ENCODE measurements at regions not wholly inside any gene's neighbourhood (a gene's known extent, or its start where the extent isn't known, plus 50 kb on each side); places are given as distances from the start of the nearest gene placed in this dataset.
"Not testable (repeated sequence)": the region's sequence is repeated elsewhere in the genome, so short reads cannot be mapped to it uniquely, and the experiment has no call there.

- no peak for DNase-seq (ENCODE audit: low read depth)
Measured at GRCh38 chr6:11326116-11326515, 93.6 kb upstream of the NEDD9 start.

- no peak for DNase-seq (ENCODE audit: low read depth)
Measured at GRCh38 chr6:11324453-11325015, 92.1 kb upstream of the NEDD9 start.

- DNase-seq (ENCODE audit: low read depth) = no peak
Measured at GRCh38 chr6:11323666-11324452, 91.4 kb upstream of the NEDD9 start.

- DNase-seq (ENCODE audit: low read depth) = no peak
Measured at GRCh38 chr6:11322252-11322885, 89.9 kb upstream of the NEDD9 start.

- DNase-seq (ENCODE audit: low read depth) = no peak
Measured at GRCh38 chr6:11320914-11321597, 88.6 kb upstream of the NEDD9 start.

- no peak for DNase-seq (ENCODE audit: low read depth)
Measured at GRCh38 chr6:11318835-11319813, 86.7 kb upstream of the NEDD9 start.

- peak; percentile 56 for DNase-seq (ENCODE audit: low read depth)
Measured at GRCh38 chr6:11317885-11318771, 85.7 kb upstream of the NEDD9 start.

GRCh38 chr6:11315743-11316437 is 83.4 kb upstream of the NEDD9 start:
- no peak for DNase-seq (ENCODE audit: low read depth)

GRCh38 chr6:11313207-11313606 is 80.7 kb upstream of the NEDD9 start:
- no peak for DNase-seq (ENCODE audit: low read depth)

- no peak for DNase-seq (ENCODE audit: low read depth)
Measured at GRCh38 chr6:11311970-11312369, 79.5 kb upstream of the NEDD9 start.

- DNase-seq (ENCODE audit: low read depth) = no peak
Measured at GRCh38 chr6:11309947-11310665, 77.6 kb upstream of the NEDD9 start.

- DNase-seq (ENCODE audit: low read depth) = no peak
Measured at GRCh38 chr6:11307226-11307625, 74.8 kb upstream of the NEDD9 start.

GRCh38 chr6:11304946-11305345 is 72.5 kb upstream of the NEDD9 start:
- DNase-seq (ENCODE audit: low read depth) = no peak

- DNase-seq (ENCODE audit: low read depth) = not testable (repeated sequence)
Measured at GRCh38 chr6:11299876-11300428, 67.5 kb upstream of the NEDD9 start.

GRCh38 chr6:11299421-11299784 is 66.9 kb upstream of the NEDD9 start:
- DNase-seq (ENCODE audit: low read depth) = not testable (repeated sequence)

GRCh38 chr6:11298651-11299420 is 66.4 kb upstream of the NEDD9 start:
- no peak for DNase-seq (ENCODE audit: low read depth)

GRCh38 chr6:11297376-11297729 is 64.9 kb upstream of the NEDD9 start:
- no peak for DNase-seq (ENCODE audit: low read depth)

All from stimulated activated CD8-positive, alpha-beta memory T cell treated with anti-CD3 and anti-CD28 coated beads, Interleukin-12 subunit alpha, Interleukin-12 subunit beta, amount 100 ng/mL, for 4 hours (primary cell).